ENCODE measurements at regions not wholly inside any gene's neighbourhood (a gene's known extent, or its start where the extent isn't known, plus 50 kb on each side); places are given as distances from the start of the nearest gene placed in this dataset.

DNA sequence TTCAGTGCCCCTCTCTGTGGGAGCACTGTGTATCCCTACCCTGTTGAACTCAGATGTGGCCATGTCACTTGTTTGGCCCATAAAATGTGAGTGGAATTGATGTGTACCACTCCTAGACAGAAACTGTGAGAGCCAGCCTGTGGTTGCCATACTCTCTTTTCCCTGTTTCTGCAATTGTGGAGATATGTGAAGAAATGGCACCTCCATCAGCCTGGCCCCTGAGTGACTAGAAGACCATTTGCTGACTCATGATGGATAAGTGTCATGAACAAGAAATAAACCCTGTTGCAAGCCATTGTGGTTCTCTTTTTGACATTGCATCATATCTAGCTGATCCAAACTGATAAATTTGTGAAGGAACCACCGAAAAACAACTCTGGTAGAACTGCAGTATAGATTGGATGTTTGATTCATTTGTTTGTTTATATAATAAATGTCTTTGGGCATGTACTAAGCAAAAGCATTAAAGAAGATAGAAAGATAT lies 193.7 kb upstream of the FOXN2 start:
- POLR2A ChIA-PET: no interaction called here
- TF ChIP-seq FOXA1 (IDR thresholded peaks at IDR 0.05) (no peak), CTBP1 (IDR thresholded peaks at IDR 0.05; ENCODE audit: borderline replicate concordance) (no peak), ZNF384 (IDR thresholded peaks at IDR 0.05) (no peak), FOXK2 (IDR thresholded peaks at IDR 0.05) (no peak), ELF4 (IDR thresholded peaks at IDR 0.05) (no peak), SUZ12 (IDR thresholded peaks at IDR 0.05) (no peak), ARNT (IDR thresholded peaks at IDR 0.05) (no peak), FOXM1 (IDR thresholded peaks at IDR 0.05; ENCODE audit: borderline replicate concordance) (no peak), L3MBTL2 (conservative IDR thresholded peaks at IDR 0.05) (no peak)
- TF ChIP-seq, protein P1, sequence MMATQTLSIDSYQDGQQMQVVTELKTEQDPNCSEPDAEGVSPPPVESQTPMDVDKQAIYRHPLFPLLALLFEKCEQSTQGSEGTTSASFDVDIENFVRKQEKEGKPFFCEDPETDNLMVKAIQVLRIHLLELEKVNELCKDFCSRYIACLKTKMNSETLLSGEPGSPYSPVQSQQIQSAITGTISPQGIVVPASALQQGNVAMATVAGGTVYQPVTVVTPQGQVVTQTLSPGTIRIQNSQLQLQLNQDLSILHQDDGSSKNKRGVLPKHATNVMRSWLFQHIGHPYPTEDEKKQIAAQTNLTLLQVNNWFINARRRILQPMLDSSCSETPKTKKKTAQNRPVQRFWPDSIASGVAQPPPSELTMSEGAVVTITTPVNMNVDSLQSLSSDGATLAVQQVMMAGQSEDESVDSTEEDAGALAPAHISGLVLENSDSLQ (IDR thresholded peaks at IDR 0.05): no peak
- CTCF ChIA-PET: no interaction called here
- no peak for DNase-seq (ENCODE audit: extremely low spot score)

DNA sequence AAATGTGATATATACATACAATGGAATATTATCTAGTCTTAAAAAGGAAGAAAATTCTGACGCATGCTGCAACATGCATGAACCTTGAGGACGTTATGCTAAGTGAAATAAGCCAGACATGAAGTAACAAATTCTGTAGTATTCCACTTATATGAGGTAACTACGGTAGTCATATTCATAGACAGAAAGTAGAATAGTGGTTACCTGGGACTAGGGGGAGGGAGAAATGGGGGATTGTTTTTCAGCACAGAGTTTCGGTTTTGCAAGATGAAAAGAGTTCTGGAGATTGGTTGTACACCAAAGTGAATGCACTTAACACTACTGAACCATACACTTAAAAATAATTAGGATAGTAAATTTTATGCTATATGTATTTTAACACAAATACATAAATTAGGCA lies 192.3 kb upstream of the FOXN2 start:
- ChIA-PET CTCF (no interaction called here), POLR2A (no interaction called here)
- no peak for DNase-seq (ENCODE audit: extremely low spot score)
- no peak for TF ChIP-seq ZNF384 (IDR thresholded peaks at IDR 0.05)
- TF ChIP-seq ARNT (IDR thresholded peaks at IDR 0.05): no peak
- TF ChIP-seq TARDBP (IDR thresholded peaks at IDR 0.05): no peak
- TF ChIP-seq SP1 (IDR thresholded peaks at IDR 0.05): no peak
- TF ChIP-seq SUZ12 (IDR thresholded peaks at IDR 0.05): no peak

DNA sequence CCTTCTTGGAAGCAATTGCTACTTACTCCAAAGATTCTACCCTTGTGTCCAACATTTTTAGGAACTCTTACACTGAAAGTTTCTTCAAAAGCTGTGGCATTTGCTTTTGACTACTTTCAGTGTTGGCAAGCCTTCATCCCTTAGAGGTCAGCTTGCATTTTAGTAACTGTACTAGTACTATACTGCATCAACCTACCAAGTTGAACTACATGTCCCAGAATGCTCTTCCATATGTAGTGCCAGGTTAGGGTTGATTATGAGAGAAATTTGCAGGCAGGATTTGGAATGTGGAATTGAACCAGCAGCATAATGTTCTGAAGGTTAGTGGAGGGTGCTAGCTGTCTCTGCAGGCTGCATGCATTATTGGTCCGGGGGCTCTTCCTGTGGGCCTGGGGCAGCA lies 189.9 kb upstream of the FOXN2 start:
- ChIA-PET CTCF (no interaction called here), POLR2A (no interaction called here)
- no peak for DNase-seq (ENCODE audit: extremely low spot score)
- TF ChIP-seq CTBP1 (IDR thresholded peaks at IDR 0.05; ENCODE audit: borderline replicate concordance): no peak
- TF ChIP-seq SUZ12 (IDR thresholded peaks at IDR 0.05): no peak
- no peak for TF ChIP-seq FOXK2 (IDR thresholded peaks at IDR 0.05)
- TF ChIP-seq ARNT (IDR thresholded peaks at IDR 0.05): no peak
- no peak for TF ChIP-seq ELF4 (IDR thresholded peaks at IDR 0.05)
- TF ChIP-seq NFRKB (IDR thresholded peaks at IDR 0.05): no peak
- no peak for TF ChIP-seq LEF1 (IDR thresholded peaks at IDR 0.05; ENCODE audit: borderline replicate concordance)
- no peak for TF ChIP-seq L3MBTL2 (conservative IDR thresholded peaks at IDR 0.05)
- no peak for TF ChIP-seq BHLHE40 (IDR thresholded peaks at IDR 0.05; ENCODE audit: borderline replicate concordance)
- no peak for TF ChIP-seq SP1 (IDR thresholded peaks at IDR 0.05)
- TF ChIP-seq FOXM1 (IDR thresholded peaks at IDR 0.05; ENCODE audit: borderline replicate concordance): no peak
- TF ChIP-seq ZNF384 (IDR thresholded peaks at IDR 0.05): no peak
- TF ChIP-seq, protein P1 (IDR thresholded peaks at IDR 0.05): no peak
- no peak for TF ChIP-seq TARDBP (IDR thresholded peaks at IDR 0.05)
- no peak for TF ChIP-seq FOXA1 (IDR thresholded peaks at IDR 0.05)
- TF ChIP-seq HDGF (IDR thresholded peaks at IDR 0.05; ENCODE audit: borderline replicate concordance): no peak

DNA sequence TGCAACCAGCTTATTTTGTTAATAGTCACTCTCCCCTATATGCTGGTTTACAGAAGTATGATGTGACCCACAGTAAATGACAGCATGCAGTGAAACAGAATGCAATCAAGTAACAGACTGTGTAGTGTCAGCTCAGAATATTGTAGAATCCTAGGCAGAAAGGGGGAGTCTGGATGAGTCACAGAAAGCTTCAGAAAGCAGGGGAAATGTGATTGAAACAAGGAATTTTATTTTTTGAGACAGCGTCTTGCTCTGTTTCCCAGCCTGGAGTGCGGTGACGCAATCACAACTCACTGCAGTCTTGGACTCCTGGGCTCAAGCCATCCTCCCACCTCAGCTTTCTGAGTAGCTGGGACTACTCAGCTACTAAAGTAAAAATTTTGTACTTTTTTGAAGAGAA lies 188.3 kb upstream of the FOXN2 start:
- TF ChIP-seq SUZ12 (IDR thresholded peaks at IDR 0.05) (no peak), ZNF384 (IDR thresholded peaks at IDR 0.05) (no peak), SP1 (IDR thresholded peaks at IDR 0.05) (no peak), ELF4 (IDR thresholded peaks at IDR 0.05) (no peak), FOXA1 (IDR thresholded peaks at IDR 0.05) (no peak), FOXK2 (IDR thresholded peaks at IDR 0.05) (no peak)
- DNase-seq (ENCODE audit: extremely low spot score): no peak
- ChIA-PET POLR2A (no interaction called here), CTCF (no interaction called here)

DNA sequence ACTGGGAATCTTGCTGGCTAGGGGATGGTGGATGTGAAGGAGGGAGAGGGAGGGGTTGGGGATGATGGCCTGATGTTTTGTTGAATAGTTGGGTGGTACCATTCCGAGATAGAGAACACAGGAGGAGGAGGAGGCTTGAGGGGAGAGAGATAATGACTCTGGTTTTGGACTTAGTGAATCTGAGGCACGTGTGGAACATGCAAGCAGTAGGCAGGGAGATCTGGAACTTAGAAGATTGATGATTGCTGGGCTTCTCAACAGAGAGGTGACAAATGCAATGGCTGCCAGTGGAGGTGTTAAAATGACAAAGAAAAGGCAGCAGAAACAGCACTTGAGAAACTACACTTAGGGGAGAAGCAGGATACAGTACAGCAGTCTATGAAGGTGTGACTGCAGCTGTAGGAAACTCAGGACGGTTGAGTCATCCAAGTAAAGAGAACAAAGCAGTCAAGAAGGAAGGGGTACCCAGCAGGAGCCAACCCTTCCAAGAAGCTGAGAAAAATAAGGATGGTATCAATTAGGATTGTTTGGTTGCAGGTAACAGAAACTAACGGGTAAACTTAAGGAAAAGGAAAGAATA lies 186.8 kb upstream of the FOXN2 start:
- POLR2A ChIA-PET: no interaction called here
- CTCF ChIA-PET: no interaction called here

DNA sequence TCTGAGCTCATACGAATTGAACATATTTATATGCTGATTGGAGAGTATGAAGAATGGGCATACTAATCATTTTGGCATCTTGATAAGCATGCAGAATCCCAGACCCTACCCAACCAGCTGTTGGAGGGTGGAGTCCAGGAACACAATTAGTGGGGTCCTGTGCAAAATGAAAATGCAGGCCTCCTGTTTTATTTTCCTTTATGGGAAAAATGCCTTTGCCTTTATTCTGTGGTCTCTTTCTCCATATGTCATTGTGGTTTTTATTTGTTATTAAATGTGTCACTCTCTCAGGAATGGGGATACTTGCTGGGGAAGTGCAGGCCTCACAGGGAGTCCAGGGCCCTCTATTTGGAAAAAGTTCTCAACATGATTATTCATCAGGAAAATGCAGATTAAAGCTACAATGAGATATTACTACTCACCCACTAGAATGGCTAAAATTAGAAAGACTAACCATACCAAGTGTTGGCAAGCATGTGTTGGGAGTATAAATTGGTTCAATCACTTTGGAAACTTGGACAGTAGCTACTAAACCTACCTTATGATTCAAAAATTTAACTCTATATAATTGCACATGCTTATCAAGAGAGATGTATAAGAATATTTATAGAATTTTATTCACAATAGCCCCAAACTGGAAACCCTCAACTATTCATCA lies 185.1 kb upstream of the FOXN2 start:
- POLR2A ChIA-PET: no interaction called here
- TF ChIP-seq, protein P1 (IDR thresholded peaks at IDR 0.05): no peak
- CTCF ChIA-PET: no interaction called here

More for the DNA sequence above, 186.8 kb upstream of the FOXN2 start:
- no peak for DNase-seq (ENCODE audit: extremely low spot score)
- TF ChIP-seq LEF1 (IDR thresholded peaks at IDR 0.05; ENCODE audit: borderline replicate concordance) (no peak), NFRKB (IDR thresholded peaks at IDR 0.05) (no peak), ZNF384 (IDR thresholded peaks at IDR 0.05) (no peak), FOXA1 (IDR thresholded peaks at IDR 0.05) (no peak), ELF4 (IDR thresholded peaks at IDR 0.05) (no peak), SUZ12 (IDR thresholded peaks at IDR 0.05) (no peak), FOXM1 (IDR thresholded peaks at IDR 0.05; ENCODE audit: borderline replicate concordance) (no peak), L3MBTL2 (conservative IDR thresholded peaks at IDR 0.05) (no peak), TARDBP (IDR thresholded peaks at IDR 0.05) (no peak), ARNT (IDR thresholded peaks at IDR 0.05) (no peak), HDGF (IDR thresholded peaks at IDR 0.05; ENCODE audit: borderline replicate concordance) (no peak), CTBP1 (IDR thresholded peaks at IDR 0.05; ENCODE audit: borderline replicate concordance) (no peak), BHLHE40 (IDR thresholded peaks at IDR 0.05; ENCODE audit: borderline replicate concordance) (no peak), FOXK2 (IDR thresholded peaks at IDR 0.05) (no peak), SP1 (IDR thresholded peaks at IDR 0.05) (no peak)
- TF ChIP-seq, protein P1 (IDR thresholded peaks at IDR 0.05): no peak

More for the DNA sequence above, 185.1 kb upstream of the FOXN2 start:
- no peak for DNase-seq (ENCODE audit: extremely low spot score)

Measured in HEK293T (cell line).